ENCODE measurements at regions not wholly inside any gene's neighbourhood (a gene's known extent, or its start where the extent isn't known, plus 50 kb on each side); places are given as distances from the start of the nearest gene placed in this dataset.

DNA sequence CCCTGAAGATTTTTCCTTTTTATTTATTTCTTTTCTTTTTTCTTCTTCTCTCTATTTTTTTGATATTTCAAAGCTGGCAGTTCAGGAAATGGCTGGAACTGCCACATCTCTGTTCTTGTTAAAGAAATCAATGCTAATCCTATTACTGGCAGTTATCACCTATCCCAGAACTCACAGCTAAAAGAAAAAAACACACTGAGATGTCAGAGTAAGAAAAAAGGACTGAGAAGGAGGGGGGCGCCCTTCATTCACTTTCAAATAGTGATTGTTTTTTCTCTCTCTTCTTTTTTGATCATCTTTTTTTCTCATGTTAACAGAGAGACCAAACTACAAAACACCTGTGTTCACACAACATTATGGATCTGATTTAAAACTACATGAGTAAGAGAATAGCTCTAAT lies 337.1 kb downstream of the IL20RB start:
- no peaks in the 10 kb centered on the region for H3K9me3 ChIP-seq
- no peaks in the 10 kb centered on the region for H3K4me1 ChIP-seq
- H3K27me3 ChIP-seq, result no peaks in the 10 kb centered on the region
- no peak overlapping the region for H3K27ac ChIP-seq
- H3K36me3 ChIP-seq, result no peaks in the 10 kb centered on the region
- intact Hi-C loops (cut with DNase I), result no loop called here
- TF ChIP-seq POLR2A (IDR thresholded peaks at IDR 0.05), result no peak
- H3K4me3 ChIP-seq, result no peak overlapping the region
- no peak for DNase-seq (ENCODE audit: extremely low spot score in 2 of 2)

DNA sequence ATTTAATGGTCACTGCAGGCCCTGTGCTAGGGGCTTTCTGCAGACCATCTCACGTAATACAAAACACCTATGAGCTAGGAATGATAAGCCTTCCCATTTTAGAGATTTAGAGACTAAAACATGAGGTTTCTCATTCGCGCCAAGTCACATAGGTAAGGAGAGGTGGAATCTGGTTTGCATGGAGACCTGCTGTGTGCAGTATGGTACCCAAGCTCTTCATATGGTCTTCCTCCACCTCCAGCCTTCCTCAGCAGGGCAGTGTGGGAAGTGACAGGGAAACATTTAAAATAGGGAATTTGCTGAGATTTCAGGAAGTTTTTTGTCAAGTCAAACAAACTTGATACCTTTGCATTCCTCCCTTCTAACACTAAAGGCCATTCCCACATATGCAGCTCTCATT lies 337.6 kb downstream of the IL20RB start:
- intact Hi-C loops (cut with DNase I), result no loop called here
- no peaks in the 10 kb centered on the region for H3K27me3 ChIP-seq
- H3K36me3 ChIP-seq, result no peaks in the 10 kb centered on the region
- H3K9me3 ChIP-seq, result no peaks in the 10 kb centered on the region
- no peak for TF ChIP-seq POLR2AphosphoS5 (IDR thresholded peaks at IDR 0.05; ENCODE audit: insufficient read depth in 1 of 2, low read depth in 1 of 2)
- TF ChIP-seq POLR2A (IDR thresholded peaks at IDR 0.05), result no peak
- TF ChIP-seq, protein P1, sequence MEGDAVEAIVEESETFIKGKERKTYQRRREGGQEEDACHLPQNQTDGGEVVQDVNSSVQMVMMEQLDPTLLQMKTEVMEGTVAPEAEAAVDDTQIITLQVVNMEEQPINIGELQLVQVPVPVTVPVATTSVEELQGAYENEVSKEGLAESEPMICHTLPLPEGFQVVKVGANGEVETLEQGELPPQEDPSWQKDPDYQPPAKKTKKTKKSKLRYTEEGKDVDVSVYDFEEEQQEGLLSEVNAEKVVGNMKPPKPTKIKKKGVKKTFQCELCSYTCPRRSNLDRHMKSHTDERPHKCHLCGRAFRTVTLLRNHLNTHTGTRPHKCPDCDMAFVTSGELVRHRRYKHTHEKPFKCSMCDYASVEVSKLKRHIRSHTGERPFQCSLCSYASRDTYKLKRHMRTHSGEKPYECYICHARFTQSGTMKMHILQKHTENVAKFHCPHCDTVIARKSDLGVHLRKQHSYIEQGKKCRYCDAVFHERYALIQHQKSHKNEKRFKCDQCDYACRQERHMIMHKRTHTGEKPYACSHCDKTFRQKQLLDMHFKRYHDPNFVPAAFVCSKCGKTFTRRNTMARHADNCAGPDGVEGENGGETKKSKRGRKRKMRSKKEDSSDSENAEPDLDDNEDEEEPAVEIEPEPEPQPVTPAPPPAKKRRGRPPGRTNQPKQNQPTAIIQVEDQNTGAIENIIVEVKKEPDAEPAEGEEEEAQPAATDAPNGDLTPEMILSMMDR (IDR thresholded peaks at IDR 0.05), result no peak
- no peaks in the 10 kb centered on the region for H3K4me1 ChIP-seq
- H3K4me3 ChIP-seq, result no peak overlapping the region
- no peak for DNase-seq (ENCODE audit: extremely low spot score in 2 of 2)
- no peak overlapping the region for H3K27ac ChIP-seq

DNA sequence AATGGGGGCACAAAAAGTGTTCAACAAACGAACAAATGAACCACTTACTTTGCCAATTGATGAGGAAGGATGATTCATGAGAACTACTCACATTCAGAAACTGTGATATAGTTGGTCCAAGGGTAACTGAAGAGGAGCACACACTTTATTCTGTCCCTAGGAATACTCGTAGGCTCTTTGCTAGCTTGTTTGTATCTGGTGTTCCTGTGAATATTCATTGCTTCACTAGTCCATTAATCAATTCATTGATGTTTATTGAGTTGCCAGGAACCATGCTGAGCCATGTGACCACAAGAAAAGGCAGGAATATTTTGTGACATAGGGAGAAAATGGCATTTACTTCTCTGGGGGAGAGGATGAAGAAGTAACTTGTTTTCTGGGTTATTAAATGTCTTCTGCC lies 338.3 kb downstream of the IL20RB start:
- TF ChIP-seq, protein P1 (IDR thresholded peaks at IDR 0.05), result no peak
- TF ChIP-seq POLR2AphosphoS5 (IDR thresholded peaks at IDR 0.05; ENCODE audit: insufficient read depth in 1 of 2, low read depth in 1 of 2), result no peak
- no peak for TF ChIP-seq POLR2A (IDR thresholded peaks at IDR 0.05)
- no peak overlapping the region for H3K27ac ChIP-seq
- H3K36me3 ChIP-seq, result no peaks in the 10 kb centered on the region
- intact Hi-C loops (cut with DNase I), result no loop called here
- no peak overlapping the region for H3K4me3 ChIP-seq
- no peaks in the 10 kb centered on the region for H3K9me3 ChIP-seq
- no peak for DNase-seq (ENCODE audit: extremely low spot score in 2 of 2)
- no peaks in the 10 kb centered on the region for H3K4me1 ChIP-seq
- no peaks in the 10 kb centered on the region for H3K27me3 ChIP-seq

DNA sequence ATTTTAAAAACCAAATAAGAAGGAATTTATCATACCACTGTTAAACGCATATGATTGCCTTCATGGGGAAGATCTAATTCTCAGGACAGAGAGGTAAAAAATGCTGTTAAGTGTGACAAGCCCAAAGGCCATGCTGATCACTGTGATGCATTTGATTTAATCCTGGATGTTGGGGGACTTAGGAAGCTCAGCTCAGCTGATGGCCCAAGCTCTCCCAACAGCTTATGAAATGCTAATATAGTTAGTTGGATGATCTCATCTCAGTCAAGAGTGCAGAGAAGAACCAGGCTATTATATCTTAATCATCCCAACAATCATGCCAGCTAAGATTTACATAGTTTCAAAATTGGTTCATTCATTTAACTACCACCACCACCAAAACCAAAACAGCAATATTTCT lies 340.0 kb downstream of the IL20RB start:
- H3K36me3 ChIP-seq, result no peaks in the 10 kb centered on the region
- H3K27me3 ChIP-seq, result no peaks in the 10 kb centered on the region
- DNase-seq (ENCODE audit: extremely low spot score in 2 of 2), result no peak
- intact Hi-C loops (cut with DNase I), result no loop called here
- H3K27ac ChIP-seq, result no peak overlapping the region
- H3K4me1 ChIP-seq, result no peaks in the 10 kb centered on the region
- TF ChIP-seq POLR2A (IDR thresholded peaks at IDR 0.05) (no peak), POLR2AphosphoS5 (IDR thresholded peaks at IDR 0.05; ENCODE audit: insufficient read depth in 1 of 2, low read depth in 1 of 2) (no peak)
- TF ChIP-seq, protein P1 (IDR thresholded peaks at IDR 0.05), result no peak
- H3K4me3 ChIP-seq, result no peak overlapping the region
- no peaks in the 10 kb centered on the region for H3K9me3 ChIP-seq

DNA sequence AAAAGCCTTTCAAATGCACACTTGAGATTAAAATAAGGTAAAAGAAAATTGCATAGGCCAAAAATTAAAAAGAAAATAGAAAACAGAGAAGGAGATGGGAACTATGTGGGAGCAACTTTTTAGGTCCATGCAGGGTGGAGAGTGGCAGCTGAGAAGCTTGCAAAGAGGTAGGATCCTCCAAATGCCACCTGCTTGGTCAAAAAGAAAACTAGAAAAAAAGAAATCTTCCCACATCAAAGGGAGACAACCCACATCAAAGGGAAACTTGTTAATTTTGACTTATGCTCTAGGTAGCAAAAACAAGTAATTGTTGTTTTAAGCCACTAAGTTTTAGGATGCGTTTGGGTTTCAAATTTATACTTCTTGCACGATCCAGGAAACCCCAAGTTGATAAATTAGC lies 342.9 kb downstream of the IL20RB start:
- no peak for DNase-seq (ENCODE audit: extremely low spot score in 2 of 2)
- H3K27me3 ChIP-seq, result no peaks in the 10 kb centered on the region
- intact Hi-C loops (cut with DNase I), result no loop called here

More for the DNA sequence above, 342.9 kb downstream of the IL20RB start:
- H3K27ac ChIP-seq, result no peak overlapping the region
- H3K9me3 ChIP-seq, result no peaks in the 10 kb centered on the region
- H3K4me1 ChIP-seq, result no peaks in the 10 kb centered on the region
- no peaks in the 10 kb centered on the region for H3K36me3 ChIP-seq
- H3K4me3 ChIP-seq, result no peak overlapping the region
- TF ChIP-seq POLR2AphosphoS5 (IDR thresholded peaks at IDR 0.05; ENCODE audit: insufficient read depth in 1 of 2, low read depth in 1 of 2) (no peak), POLR2A (IDR thresholded peaks at IDR 0.05) (no peak)
- TF ChIP-seq, protein P1 (IDR thresholded peaks at IDR 0.05), result no peak
